Stimulated activated effector memory CD8-positive, alpha-beta T cell treated with anti-CD3 and anti-CD28 coated beads, Interleukin-12 subunit alpha, Interleukin-12 subunit beta, amount 100 ng/mL, for 72 hours (primary cell): ENCODE measurements at regions not wholly inside any gene's neighbourhood (a gene's known extent, or its start where the extent isn't known, plus 50 kb on each side); places are given as distances from the start of the nearest gene placed in this dataset.
A peak's percentile ranks its signal among the peaks of the same experiment; 100 is the strongest.

Source experiments
- ATAC-seq: fragments of 150-1000 bp; cut with Tn5 transposase; 2 replicates; pipeline ENCODE4 v1.10.0; 2021
- DNase-seq, 2 donors: peaks; one replicate each; pipeline ENCODE4 v3.0.0; 2021 to 2022; ENCODE audit warnings: low spot score in 2 of 2
- H3K27ac Mint-ChIP-seq: one replicate; pipeline ENCODE4 v1.8.0; 2022; ENCODE audit warnings: mild to moderate bottlenecking, mixed read lengths
- H3K36me3 Mint-ChIP-seq: one replicate; pipeline ENCODE4 v1.8.0; 2022; ENCODE audit warnings: mild to moderate bottlenecking, mixed read lengths
- H3K4me1 Mint-ChIP-seq: one replicate; pipeline ENCODE4 v1.8.0; 2022; ENCODE audit warnings: mixed read lengths
- H3K4me3 Mint-ChIP-seq: one replicate; pipeline ENCODE4 v1.8.0; 2022; ENCODE audit warnings: mild to moderate bottlenecking, mixed read lengths
- H3K9me3 Mint-ChIP-seq: one replicate; pipeline ENCODE4 v1.8.0; 2022; ENCODE audit warnings: mixed read lengths

DNA sequence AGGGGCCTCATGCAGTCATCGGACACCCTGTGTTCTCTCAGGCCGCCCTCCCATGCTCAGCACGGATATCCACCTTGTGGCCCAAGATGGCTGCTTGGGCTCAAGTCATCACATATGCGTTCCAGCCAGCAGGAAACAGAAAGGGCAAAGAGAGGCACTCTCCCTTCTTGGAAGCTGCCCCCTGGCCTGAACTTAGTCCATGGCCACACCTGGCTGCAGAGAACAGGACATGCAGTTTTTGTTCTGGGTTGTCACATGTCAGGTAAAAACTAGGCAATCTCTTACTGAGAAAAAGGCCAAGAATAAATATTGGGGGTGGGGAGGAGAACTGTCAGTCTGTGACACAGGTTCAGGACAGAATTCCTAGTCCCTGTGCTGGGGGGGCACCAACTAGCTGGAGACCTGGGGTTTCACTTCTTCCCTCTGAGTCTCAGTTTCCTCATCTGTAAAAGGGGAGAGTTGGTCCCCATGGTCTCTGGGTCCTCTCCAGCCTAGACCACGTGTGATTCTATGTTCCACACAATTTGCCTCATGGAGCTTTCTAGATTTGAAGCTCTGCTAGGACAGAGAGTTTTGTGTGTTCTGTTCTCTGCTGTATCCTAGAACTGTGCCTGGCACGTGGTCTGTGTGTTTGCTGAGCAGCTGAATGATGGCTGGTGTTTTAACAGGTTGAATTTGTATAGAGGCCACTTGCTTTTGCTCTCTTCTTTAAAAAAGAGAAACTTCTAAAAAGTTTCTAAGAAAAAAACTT is 107.2 kb upstream of the ANO1 start:
- Mint-ChIP-seq H3K36me3 (no peaks in the 10 kb centered on the region), H3K4me3 (no peak overlapping the region), H3K9me3 (no peaks in the 10 kb centered on the region), H3K4me1 (peaks cover 8% of the 10 kb centered on the region), H3K27ac (no peak overlapping the region)
- DNase-seq (no peak), ATAC-seq (no peak)

DNA sequence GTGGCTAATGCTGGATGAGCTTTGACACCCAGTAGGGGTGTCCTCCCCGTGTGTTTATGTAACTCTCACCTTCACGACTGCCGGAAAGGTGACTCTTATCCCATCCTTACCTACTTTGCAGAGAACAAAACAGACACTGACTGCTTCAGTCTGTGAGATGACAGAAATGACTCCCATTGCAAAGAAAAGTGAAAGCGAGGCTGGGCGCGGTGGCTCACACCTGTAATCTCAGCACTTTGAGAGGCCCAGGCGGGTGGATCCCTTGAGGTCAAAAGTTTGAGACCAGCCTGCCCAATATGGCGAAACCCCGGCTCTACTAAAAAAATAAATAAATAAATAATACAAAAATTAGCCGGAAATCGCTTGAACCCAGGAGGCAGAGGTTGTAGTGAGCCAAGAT is 106.4 kb upstream of the ANO1 start:
- H3K4me1 Mint-ChIP-seq: peaks cover 8% of the 10 kb centered on the region
- DNase-seq (no peak), ATAC-seq (no peak)
- no peak overlapping the region for H3K27ac Mint-ChIP-seq
- no peaks in the 10 kb centered on the region for H3K36me3 Mint-ChIP-seq
- no peaks in the 10 kb centered on the region for H3K9me3 Mint-ChIP-seq
- no peak overlapping the region for H3K4me3 Mint-ChIP-seq

DNA sequence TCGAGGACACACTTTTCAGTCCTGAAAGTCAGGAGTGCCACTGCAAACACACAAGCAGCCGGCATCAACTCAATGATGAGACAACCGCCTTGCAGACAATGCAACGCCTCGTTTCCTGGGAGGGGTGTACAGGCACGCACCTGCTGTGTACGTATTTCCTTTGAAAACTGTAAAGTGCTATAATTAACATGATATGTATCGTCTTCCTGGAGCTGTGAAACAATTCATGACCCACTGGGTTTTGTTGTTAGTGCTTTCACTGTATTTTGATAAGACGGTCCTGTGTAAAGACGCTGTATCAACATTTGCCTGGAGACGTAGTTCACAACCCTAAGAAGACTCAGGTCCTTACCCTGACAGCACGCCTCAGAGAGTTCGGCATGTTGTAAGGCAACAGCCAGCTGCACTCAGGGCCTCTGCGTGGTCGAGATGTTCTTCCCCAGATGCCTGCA is 105.7 kb upstream of the ANO1 start:
- Mint-ChIP-seq H3K4me1 (peaks cover 8% of the 10 kb centered on the region), H3K4me3 (no peak overlapping the region), H3K27ac (no peak overlapping the region), H3K9me3 (no peaks in the 10 kb centered on the region), H3K36me3 (no peaks in the 10 kb centered on the region)
- ATAC-seq (no peak), DNase-seq (no peak)

DNA sequence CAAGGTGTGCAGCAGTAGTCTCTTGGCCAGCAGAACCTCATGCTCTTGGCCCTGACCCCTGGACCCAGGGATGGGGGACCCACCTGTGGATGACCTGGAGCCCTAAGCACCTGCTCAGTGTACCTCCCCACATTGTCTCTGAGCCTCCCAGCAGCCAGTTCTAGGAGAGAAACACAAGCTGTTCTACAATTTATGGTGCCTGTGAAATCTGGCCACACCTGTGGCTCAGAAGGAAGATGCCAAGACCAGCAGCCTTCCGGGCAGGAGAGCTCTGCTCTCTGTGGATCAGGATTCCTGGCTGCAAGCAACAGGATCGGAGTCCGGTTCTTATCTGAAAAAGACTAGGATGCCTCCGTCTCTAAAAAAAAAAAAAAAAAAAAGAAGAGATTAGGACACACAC is 103.6 kb upstream of the ANO1 start:
- no peak for DNase-seq
- Mint-ChIP-seq H3K4me1 (peaks cover 6% of the 10 kb centered on the region), H3K36me3 (no peaks in the 10 kb centered on the region), H3K4me3 (no peak overlapping the region), H3K9me3 (no peaks in the 10 kb centered on the region), H3K27ac (no peak overlapping the region)
- ATAC-seq: no peak

DNA sequence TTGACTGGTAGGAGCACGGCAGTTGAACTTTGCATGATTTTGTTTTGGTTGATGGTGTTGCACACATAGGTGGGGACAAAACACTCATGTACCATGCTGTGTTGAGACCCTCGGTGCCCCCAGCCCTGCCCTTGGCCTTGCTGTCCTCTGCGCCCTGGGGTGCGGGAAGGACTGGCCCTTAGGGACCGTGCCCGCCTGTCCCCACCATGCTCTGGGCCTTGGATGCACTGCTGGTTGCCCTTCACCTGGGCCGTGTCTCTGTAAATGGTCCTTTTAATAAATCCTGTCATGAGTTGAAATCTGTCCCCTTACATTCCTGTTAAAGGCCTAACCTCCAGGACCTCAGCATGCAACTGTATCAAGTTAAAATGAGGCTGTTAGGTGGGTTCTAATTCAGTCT is 102.3 kb upstream of the ANO1 start:
- Mint-ChIP-seq H3K9me3 (no peaks in the 10 kb centered on the region), H3K27ac (no peak overlapping the region), H3K36me3 (no peaks in the 10 kb centered on the region), H3K4me3 (no peak overlapping the region), H3K4me1 (no peaks in the 10 kb centered on the region)
- ATAC-seq (no peak), DNase-seq (no peak)

DNA sequence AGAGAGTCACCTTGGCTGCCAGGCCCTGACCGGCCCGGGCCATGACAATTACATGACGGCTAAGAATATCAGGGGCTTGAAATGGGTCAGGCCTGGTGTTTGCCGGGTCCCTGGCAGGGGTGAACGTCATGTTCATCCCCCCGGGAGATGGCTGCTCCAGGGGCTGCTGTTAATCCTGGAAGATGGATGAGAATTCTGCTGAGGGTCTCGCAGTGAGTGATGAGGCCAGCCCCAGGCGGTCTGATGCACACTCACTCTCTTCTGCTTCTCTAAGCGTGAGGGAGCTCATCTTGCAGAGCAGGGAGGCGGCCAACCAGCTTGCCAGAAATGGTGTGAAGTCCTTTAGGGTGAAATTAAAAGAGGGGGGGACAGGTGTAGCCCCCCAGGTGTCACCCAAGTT is 101.3 kb upstream of the ANO1 start:
- Mint-ChIP-seq H3K4me1 (no peaks in the 10 kb centered on the region), H3K27ac (no peak overlapping the region), H3K36me3 (no peaks in the 10 kb centered on the region), H3K4me3 (no peak overlapping the region), H3K9me3 (no peaks in the 10 kb centered on the region)
- DNase-seq: no peak
- ATAC-seq: no peak

DNA sequence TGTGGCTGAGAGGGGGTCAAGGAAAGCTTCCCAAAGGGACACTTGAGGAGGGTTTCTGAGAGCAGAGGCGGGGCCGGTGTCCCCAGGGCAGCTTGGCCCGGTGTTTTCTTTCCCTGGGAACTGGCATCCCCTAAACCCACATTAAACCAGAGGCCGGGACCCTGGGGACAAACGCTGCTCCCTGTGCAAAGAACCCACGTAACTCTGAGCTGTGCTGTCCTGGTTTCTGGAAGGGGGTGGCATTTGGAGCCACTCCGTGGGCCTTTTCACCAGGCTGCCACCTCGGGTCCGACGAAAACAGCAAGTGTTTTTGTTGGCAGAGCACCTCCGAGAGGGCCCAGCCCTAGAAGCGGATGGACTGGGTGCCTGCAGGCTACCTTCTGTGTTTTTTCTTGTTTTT is 100.2 kb upstream of the ANO1 start:
- no peak for ATAC-seq
- Mint-ChIP-seq H3K27ac (no peak overlapping the region), H3K9me3 (no peaks in the 10 kb centered on the region), H3K4me3 (no peak overlapping the region), H3K4me1 (no peaks in the 10 kb centered on the region), H3K36me3 (no peaks in the 10 kb centered on the region)
- no peak for DNase-seq

DNA sequence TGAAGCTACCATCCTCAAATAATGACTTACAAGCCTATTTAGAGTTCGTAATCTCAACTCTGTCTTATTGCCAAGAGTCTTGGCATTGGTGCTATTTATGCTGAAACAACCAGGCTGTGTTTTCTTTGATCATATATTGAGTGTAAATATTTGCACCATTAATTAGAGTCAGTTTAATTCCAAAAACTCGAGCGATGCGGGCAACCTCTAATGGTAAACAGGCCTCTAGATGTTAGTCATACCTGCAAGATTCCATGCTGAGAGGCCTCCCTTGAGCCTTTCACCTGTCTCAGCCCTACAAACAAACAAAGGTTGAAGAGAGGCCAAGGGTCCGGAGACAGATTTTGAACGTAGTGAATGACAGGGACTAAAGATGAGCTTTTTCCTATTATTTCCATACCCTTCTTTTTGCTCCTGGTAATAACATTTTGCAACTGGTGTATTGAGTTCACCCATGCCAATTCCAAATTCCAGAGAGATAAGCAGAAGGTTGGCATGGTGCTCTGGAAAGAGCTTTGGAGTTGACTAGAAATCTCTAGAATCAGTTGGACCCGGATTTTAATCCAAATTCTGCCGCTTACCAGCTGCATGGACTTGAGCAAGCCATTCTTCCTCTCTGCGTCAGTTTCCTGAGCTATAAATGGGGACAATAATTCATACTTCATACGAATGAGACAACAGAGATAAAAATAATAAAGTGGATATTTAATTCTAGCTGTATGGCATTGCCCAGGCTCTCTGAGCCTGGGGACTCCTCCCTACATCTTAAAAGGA is 99.1 kb upstream of the ANO1 start:
- no peak overlapping the region for H3K4me3 Mint-ChIP-seq
- ATAC-seq (no peak), DNase-seq (no peak)
- no peak overlapping the region for H3K27ac Mint-ChIP-seq
- no peaks in the 10 kb centered on the region for H3K36me3 Mint-ChIP-seq
- no peaks in the 10 kb centered on the region for H3K4me1 Mint-ChIP-seq
- no peaks in the 10 kb centered on the region for H3K9me3 Mint-ChIP-seq

DNA sequence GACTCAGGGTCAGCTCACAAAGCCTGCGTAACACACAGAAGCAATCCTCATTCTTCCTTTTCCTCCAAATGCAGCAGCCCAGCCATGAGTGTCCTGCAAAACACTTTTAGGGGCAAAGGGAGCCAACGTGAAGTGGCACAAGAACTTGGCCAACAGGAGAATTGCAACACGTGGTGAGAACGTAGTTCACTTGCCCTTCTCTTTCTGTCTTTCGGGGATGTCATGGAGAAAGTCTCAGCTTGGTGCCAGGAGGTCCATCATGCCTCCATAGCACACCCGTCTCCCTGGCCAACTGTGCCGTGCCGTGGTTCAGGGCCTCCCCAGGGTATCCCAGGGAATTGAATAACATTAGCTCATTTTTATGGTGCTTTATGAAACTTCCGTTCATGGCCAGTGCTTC is 98.5 kb upstream of the ANO1 start:
- Mint-ChIP-seq H3K36me3 (no peaks in the 10 kb centered on the region), H3K9me3 (no peaks in the 10 kb centered on the region), H3K27ac (no peak overlapping the region), H3K4me3 (no peak overlapping the region), H3K4me1 (no peaks in the 10 kb centered on the region)
- DNase-seq (no peak), ATAC-seq (no peak)

DNA sequence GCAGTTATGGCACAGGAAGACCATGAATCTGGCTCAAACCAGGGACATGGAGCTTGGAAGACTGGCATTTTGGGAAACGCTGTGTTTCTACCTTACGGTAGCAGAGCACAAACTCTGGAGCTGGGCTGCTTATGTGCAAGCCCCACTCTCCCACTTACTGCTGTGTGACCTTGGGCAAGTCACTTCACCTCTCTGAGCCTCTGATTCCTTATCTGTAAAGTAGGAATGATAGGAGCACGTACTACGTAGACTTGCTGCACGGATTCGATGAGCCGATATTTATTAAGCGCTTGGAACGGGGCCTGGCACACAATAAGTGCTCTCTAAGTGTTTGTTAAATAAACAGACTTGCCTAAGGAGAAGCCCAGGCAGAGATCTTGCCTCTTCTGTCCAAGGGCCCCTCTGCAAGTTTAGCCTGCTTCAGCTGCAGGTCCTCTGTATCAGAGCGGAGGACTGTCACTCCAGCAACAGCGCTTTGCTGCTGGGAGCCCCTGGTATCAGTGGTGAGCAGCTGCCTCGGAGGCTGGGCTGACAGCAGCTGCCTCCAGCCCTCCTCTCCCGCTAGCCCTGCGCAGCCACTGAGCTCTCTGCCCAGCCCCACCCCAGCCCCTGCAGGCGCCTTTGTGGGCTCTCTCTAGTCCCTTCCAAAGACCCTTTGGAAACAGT is 96.9 kb upstream of the ANO1 start:
- H3K4me1 Mint-ChIP-seq: no peaks in the 10 kb centered on the region
- no peak for DNase-seq
- H3K27ac Mint-ChIP-seq: no peak overlapping the region
- no peak for ATAC-seq
- H3K9me3 Mint-ChIP-seq: no peaks in the 10 kb centered on the region
- H3K36me3 Mint-ChIP-seq: no peaks in the 10 kb centered on the region
- no peak overlapping the region for H3K4me3 Mint-ChIP-seq

DNA sequence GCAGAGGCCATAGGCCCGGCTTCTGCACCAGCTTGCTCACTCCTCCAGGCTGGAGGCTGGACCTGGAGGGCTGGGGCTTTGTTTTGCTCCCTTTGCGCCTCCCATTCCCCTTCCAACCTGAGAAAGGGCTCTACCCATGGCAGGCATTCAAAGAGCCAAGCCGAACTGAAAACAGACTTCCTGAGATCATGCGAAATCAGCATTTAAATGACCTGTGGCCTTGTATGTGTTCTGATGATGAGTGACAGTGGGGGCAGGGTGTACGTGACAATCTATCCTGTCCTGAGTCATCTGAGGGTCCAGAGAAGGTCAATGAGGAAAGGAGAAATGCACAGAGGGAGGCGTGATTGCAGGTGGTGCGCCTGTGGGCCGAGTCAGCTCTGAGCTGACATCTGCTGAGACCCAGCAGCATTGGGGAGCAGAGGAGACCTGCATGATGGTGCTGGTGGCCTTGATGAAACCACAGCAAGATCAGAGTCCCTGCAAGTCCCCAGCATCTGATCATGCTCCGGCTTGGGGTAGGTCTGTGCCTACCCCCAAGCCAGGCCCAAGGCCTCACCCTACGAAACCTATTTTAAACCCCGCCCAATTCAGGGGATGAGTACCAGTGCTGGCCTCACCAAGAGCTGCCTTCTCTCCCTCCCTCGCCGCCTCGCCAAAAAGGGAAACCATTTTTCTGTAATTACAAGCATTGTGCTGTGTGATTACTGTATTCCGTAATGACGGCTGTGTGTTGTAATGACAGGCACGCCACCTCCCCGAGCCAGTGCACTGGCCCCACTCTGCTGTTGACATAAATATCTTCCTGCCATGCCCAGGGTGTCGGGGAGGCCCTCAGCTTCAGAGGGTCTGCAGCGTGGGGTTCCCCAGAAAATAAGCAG is 95.2 kb upstream of the ANO1 start:
- Mint-ChIP-seq H3K4me1 (no peaks in the 10 kb centered on the region), H3K9me3 (no peaks in the 10 kb centered on the region), H3K4me3 (no peak overlapping the region), H3K36me3 (no peaks in the 10 kb centered on the region), H3K27ac (no peak overlapping the region)
- ATAC-seq (peak; percentile 58), DNase-seq (no peak)

DNA sequence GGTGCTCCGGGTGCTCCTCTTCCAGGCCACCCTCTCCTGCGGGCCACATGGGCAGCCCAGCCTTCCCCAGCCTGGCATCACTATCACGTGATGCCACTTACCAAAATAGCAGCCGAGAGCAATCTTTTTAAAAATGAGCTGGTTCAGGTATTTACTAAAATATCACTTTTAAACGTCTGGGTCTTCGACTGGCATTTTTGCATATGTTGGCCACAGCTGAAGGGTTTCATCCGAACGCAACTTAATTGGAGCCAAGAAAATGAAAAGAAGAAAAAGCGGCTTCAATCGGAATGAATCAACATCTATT is 94.6 kb upstream of the ANO1 start:
- Mint-ChIP-seq H3K27ac (no peak overlapping the region), H3K4me1 (no peaks in the 10 kb centered on the region), H3K36me3 (no peaks in the 10 kb centered on the region), H3K4me3 (no peak overlapping the region), H3K9me3 (no peaks in the 10 kb centered on the region)
- ATAC-seq (no peak), DNase-seq (no peak)

DNA sequence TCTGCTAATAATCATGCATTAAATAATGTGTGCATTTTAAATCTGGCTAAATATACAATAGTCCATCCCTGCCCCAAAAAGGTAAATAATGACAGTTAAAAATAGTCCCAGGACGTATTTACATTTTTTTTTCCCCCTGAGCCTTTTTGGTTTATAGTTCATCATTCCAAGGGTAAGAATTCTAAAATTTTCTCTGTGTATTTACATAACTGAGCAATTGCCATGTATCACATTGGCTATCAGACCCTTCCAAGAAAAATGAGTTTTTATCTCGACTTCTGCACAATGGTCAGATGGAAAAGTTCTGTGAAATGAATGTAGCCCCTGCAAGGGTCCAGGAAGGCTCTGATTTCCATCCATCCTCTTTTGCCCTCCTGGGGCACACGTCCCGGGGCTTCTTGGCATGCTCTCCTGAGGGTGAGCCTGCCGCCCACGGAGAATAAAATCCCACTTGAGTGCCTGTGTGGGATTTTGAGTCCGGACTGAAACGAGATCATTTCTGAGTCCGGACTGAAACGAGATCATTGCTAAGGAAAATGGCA is 94.1 kb upstream of the ANO1 start:
- no peak overlapping the region for H3K4me3 Mint-ChIP-seq

DNA sequence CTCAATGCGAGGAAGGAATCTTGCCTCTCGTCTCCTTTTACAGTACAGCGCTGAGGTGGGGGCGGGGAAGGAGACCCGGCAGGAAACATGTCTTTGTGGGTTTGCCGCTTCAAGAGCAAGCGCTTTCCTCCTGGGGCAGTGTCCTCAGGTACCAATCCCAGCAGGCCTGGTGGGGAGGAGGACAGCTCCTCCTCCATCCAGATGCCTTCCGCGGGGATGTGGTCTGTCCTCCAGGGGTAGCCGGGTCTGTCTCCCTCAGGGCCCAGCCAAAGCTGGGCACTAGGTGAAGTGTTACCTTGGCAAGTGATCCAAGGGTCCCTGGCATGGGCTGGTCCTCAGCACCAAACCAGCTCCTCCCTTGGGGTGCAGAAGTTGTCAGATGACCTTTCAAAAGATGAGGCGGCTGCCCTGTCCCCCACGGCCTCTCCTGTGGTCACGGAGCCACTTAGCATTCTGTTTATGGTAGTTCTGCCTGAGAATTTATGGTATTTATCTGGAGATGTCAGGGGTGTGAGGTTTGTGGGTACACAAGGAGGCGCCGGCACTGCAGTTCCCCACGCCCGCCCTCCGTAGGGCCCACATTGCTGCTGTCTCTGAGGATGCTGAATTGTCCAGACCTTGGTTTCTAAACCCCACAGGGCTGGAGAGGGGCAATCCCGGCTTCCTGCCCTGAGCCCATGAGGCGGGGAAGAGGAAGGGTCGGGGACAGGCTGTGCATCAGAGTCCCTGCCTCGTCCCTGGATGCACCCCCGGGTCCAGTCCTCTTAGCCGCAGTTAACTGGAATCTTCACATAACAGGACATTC is 93.5 kb upstream of the ANO1 start:
- no peak for ATAC-seq
- Mint-ChIP-seq H3K4me3 (no peak overlapping the region), H3K36me3 (no peaks in the 10 kb centered on the region), H3K9me3 (no peaks in the 10 kb centered on the region), H3K27ac (no peak overlapping the region), H3K4me1 (no peaks in the 10 kb centered on the region)
- no peak for DNase-seq

More for the DNA sequence above, 94.1 kb upstream of the ANO1 start:
- H3K4me1 Mint-ChIP-seq: no peaks in the 10 kb centered on the region
- H3K9me3 Mint-ChIP-seq: no peaks in the 10 kb centered on the region
- no peak overlapping the region for H3K27ac Mint-ChIP-seq
- no peaks in the 10 kb centered on the region for H3K36me3 Mint-ChIP-seq
- DNase-seq (no peak), ATAC-seq (no peak)
